Endothelial cell (in vitro differentiated cells): ENCODE measurements at regions not wholly inside any gene's neighbourhood (a gene's known extent, or its start where the extent isn't known, plus 50 kb on each side); places are given as distances from the start of the nearest gene placed in this dataset.
A peak's percentile ranks its signal among the peaks of the same experiment; 100 is the strongest.
"Not testable (repeated sequence)": the region's sequence is repeated elsewhere in the genome, so short reads cannot be mapped to it uniquely, and the experiment has no call there.

Source experiments
- DNase-seq: peaks from one replicate; pipeline ENCODE4 v3.0.0; 2021; ENCODE audit warnings: low spot score
- H3K27ac Mint-ChIP-seq: one replicate; pipeline ENCODE4 v1.8.0; 2021; ENCODE audit warnings: mixed read lengths, inconsistent platforms; ENCODE audit not compliant: unreplicated experiment
- H3K27me3 Mint-ChIP-seq: one replicate; pipeline ENCODE4 v1.8.0; 2021; ENCODE audit warnings: mild to moderate bottlenecking, moderate library complexity, mixed read lengths, inconsistent platforms; ENCODE audit not compliant: unreplicated experiment
- H3K36me3 Mint-ChIP-seq: one replicate; pipeline ENCODE4 v1.8.0; 2021; ENCODE audit warnings: mild to moderate bottlenecking, low read depth, mixed read lengths, inconsistent platforms; ENCODE audit not compliant: unreplicated experiment
- H3K4me1 Mint-ChIP-seq: one replicate; pipeline ENCODE4 v1.8.0; 2021; ENCODE audit warnings: mild to moderate bottlenecking, mixed read lengths, inconsistent platforms; ENCODE audit not compliant: unreplicated experiment
- H3K4me3 Mint-ChIP-seq: one replicate; pipeline ENCODE4 v1.8.0; 2021; ENCODE audit warnings: mild to moderate bottlenecking, mixed read lengths, inconsistent platforms; ENCODE audit not compliant: unreplicated experiment
- H3K9me3 Mint-ChIP-seq: one replicate; pipeline ENCODE4 v1.8.0; 2021; ENCODE audit warnings: mixed read lengths, inconsistent platforms; ENCODE audit not compliant: unreplicated experiment
- TF ChIP-seq, protein P1 (sequence below): fragments of 200-600 bp; sonication (generic); IDR thresholded peaks from one replicate; pipeline ENCODE4 v1.5.0; 2021; ENCODE audit warnings: antibody characterized with exemption; ENCODE audit not compliant: unreplicated experiment

DNA sequence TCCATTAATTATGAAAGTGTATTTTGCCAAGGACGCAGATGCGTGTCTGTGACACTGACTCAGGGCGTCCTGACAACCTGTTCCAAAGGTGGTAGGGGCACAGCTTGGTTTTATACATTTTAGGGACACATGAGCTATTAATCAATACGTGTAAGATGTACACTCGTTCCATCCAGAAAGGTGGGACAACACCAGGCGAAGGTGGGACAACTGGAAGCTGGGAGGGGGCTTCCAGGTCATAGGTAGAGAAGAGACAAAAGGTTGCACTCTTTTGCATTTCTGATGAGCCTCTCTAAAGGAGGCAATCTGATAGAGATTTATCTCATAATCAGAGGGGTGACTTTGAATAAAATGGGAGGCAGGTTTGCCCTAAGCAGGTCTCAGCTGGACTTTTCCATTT is 82.7 kb upstream of the ZNF746 start:
- Mint-ChIP-seq H3K27ac (no peak overlapping the region), H3K4me3 (peak overlapping the region; percentile 80), H3K36me3 (peaks cover 80% of the 10 kb centered on the region), H3K4me1 (no peaks in the 10 kb centered on the region), H3K27me3 (peaks cover 5% of the 10 kb centered on the region), H3K9me3 (peaks cover 23% of the 10 kb centered on the region)
- TF ChIP-seq, protein P1, sequence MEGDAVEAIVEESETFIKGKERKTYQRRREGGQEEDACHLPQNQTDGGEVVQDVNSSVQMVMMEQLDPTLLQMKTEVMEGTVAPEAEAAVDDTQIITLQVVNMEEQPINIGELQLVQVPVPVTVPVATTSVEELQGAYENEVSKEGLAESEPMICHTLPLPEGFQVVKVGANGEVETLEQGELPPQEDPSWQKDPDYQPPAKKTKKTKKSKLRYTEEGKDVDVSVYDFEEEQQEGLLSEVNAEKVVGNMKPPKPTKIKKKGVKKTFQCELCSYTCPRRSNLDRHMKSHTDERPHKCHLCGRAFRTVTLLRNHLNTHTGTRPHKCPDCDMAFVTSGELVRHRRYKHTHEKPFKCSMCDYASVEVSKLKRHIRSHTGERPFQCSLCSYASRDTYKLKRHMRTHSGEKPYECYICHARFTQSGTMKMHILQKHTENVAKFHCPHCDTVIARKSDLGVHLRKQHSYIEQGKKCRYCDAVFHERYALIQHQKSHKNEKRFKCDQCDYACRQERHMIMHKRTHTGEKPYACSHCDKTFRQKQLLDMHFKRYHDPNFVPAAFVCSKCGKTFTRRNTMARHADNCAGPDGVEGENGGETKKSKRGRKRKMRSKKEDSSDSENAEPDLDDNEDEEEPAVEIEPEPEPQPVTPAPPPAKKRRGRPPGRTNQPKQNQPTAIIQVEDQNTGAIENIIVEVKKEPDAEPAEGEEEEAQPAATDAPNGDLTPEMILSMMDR = no peak
- DNase-seq = no peak

DNA sequence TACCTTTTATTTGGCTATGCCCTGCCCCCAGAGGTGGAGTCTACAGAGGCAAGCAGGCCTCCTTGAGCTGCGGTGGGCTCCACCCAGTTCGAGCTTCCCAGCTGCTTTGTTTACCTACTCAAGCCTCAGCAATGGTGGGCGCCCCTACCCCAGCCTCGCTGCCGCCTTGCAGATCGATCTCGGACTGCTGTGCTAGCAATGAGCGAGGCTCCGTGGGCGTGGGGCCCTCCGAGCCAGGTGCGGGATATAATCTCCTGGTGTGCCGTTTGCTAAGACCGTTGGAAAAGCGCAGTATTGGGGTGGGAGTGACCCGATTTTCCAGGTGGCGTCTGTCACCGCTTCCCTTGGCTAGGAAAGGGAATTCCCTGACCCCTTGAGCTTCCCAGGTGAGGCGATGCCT is 81.8 kb upstream of the ZNF746 start:
- H3K27me3 Mint-ChIP-seq, DNase-seq, H3K27ac Mint-ChIP-seq, H3K4me1 Mint-ChIP-seq: not testable (repeated sequence)
- H3K9me3 Mint-ChIP-seq = peaks cover 23% of the 10 kb centered on the region
- H3K36me3 Mint-ChIP-seq = peaks cover 72% of the 10 kb centered on the region
- H3K4me3 Mint-ChIP-seq = peak overlapping the region; percentile 59

DNA sequence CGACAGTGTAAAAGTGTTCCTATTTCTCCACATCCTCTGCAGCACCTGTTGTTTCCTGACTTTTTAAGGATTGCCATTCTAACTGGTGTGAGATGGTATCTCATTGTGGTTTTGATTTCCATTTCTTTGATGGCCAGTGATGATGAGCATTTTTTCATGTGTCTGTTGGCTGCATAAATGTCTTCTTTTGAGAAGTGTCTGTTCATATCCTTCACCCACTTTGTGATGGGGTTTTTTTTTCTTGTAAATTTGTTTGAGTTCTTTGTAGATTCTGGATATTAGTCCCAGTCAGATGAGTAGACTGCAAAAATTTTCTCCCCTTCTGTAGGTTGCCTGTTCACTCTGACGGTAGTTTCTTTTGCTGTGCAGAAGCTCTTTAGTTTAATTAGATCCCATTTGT is 76.8 kb upstream of the ZNF746 start:
- H3K4me1 Mint-ChIP-seq = not testable (repeated sequence)

GRCh38 chr7:149573519-149573918 is 75.9 kb upstream of the ZNF746 start:
- no peak overlapping the region for H3K27ac Mint-ChIP-seq
- H3K27me3 Mint-ChIP-seq = peaks cover 5% of the 10 kb centered on the region
- TF ChIP-seq, protein P1 = no peak
- peaks cover 18% of the 10 kb centered on the region for H3K9me3 Mint-ChIP-seq
- no peak overlapping the region for H3K4me3 Mint-ChIP-seq
- DNase-seq = no peak
- peaks cover 50% of the 10 kb centered on the region for H3K36me3 Mint-ChIP-seq
- no peaks in the 10 kb centered on the region for H3K4me1 Mint-ChIP-seq

More for the DNA sequence above, 76.8 kb upstream of the ZNF746 start:
- H3K9me3 Mint-ChIP-seq = peaks cover 19% of the 10 kb centered on the region
- not testable (repeated sequence) for DNase-seq, H3K27me3 Mint-ChIP-seq, H3K27ac Mint-ChIP-seq, H3K4me3 Mint-ChIP-seq
- peaks cover 47% of the 10 kb centered on the region for H3K36me3 Mint-ChIP-seq

GRCh38 chr7:149572920-149573319 is 75.3 kb upstream of the ZNF746 start:
- not testable (repeated sequence) for DNase-seq, H3K4me1 Mint-ChIP-seq, H3K27me3 Mint-ChIP-seq, H3K4me3 Mint-ChIP-seq
- Mint-ChIP-seq H3K9me3 (peaks cover 12% of the 10 kb centered on the region), H3K27ac (peak overlapping the region; percentile 30), H3K36me3 (peaks cover 47% of the 10 kb centered on the region)

DNA sequence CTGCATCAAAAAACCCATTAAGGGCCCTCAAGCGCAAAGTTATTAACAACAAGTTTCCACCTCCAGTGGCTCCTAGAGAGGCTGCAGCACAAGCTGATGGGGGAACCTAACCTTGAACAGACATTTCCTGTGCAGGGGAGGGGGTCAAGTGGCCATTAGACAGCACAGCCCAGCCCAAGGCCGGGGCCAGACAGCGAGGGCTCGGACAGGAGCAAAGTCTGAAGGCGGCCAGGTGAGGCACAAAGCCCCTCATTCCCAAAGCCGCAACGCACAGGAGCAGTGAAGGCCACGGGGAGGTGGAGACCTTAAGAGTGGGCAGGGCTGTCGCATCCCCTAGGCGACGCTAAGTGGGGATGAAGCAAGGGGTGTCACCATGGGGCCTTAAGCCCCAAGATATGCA is 73.2 kb upstream of the ZNF746 start:
- TF ChIP-seq, protein P1 = no peak
- H3K27me3 Mint-ChIP-seq = peaks cover 1% of the 10 kb centered on the region
- H3K27ac Mint-ChIP-seq = no peak overlapping the region
- H3K4me1 Mint-ChIP-seq = peaks cover 17% of the 10 kb centered on the region
- no peak for DNase-seq
- H3K36me3 Mint-ChIP-seq = peaks cover 49% of the 10 kb centered on the region
- no peak overlapping the region for H3K4me3 Mint-ChIP-seq
- H3K9me3 Mint-ChIP-seq = peaks cover 7% of the 10 kb centered on the region
